ENCODE measurements at regions not wholly inside any gene's neighbourhood (a gene's known extent, or its start where the extent isn't known, plus 50 kb on each side); places are given as distances from the start of the nearest gene placed in this dataset.

GRCh38 chr10:28841625-28842024 lies 164.3 kb downstream of the BAMBI start:
- TF ChIP-seq CTCF (IDR thresholded peaks at IDR 0.05) (no peak), POLR2A (IDR thresholded peaks at IDR 0.05) (no peak)

Data from stomach (tissue), 4 donors.